Calu3 (cell line): ENCODE measurements at regions not wholly inside any gene's neighbourhood (a gene's known extent, or its start where the extent isn't known, plus 50 kb on each side); places are given as distances from the start of the nearest gene placed in this dataset.

ENCODE experiments used
- BruUV-seq: library from RNA; stranded (reverse); fragments of 400-500 nt; replicated peaks from 2 replicates; lab custom pipeline; 2021; lab: Mats Ljungman, UMichigan
- CTCF ChIA-PET: fragments of 300-600 bp; sonication (Branson Sonifier 250); formaldehyde crosslinking; loops from one replicate; lab custom pipeline; 2022; ENCODE audit warnings: antibody characterized with exemption; lab: Charles Lee
- DNase-seq: peaks from one replicate; pipeline ENCODE4 v3.0.0; 2022
- H3K27ac Mint-ChIP-seq: one replicate; pipeline ENCODE4 v1.8.0; 2022; ENCODE audit warnings: mixed read lengths; ENCODE audit not compliant: unreplicated experiment
- H3K27me3 Mint-ChIP-seq: one replicate; pipeline ENCODE4 v1.8.0; 2022; ENCODE audit warnings: mixed read lengths; ENCODE audit not compliant: unreplicated experiment
- H3K36me3 Mint-ChIP-seq: one replicate; pipeline ENCODE4 v1.8.0; 2022; ENCODE audit warnings: mild to moderate bottlenecking, moderate library complexity, mixed read lengths; ENCODE audit not compliant: insufficient read depth, unreplicated experiment
- H3K4me1 Mint-ChIP-seq: one replicate; pipeline ENCODE4 v1.8.0; 2022; ENCODE audit warnings: mild to moderate bottlenecking, low read depth, mixed read lengths; ENCODE audit not compliant: unreplicated experiment
- H3K4me3 Mint-ChIP-seq: one replicate; pipeline ENCODE4 v1.8.0; 2022; ENCODE audit warnings: mild to moderate bottlenecking, low read depth, moderate library complexity, mixed read lengths; ENCODE audit not compliant: unreplicated experiment
- H3K9me3 Mint-ChIP-seq: one replicate; pipeline ENCODE4 v1.8.0; 2022; ENCODE audit warnings: low read depth, mixed read lengths; ENCODE audit not compliant: unreplicated experiment
- CTCF ChIP-seq: fragments of 200-600 bp; IDR thresholded peaks from one replicate; pipeline ENCODE4 v1.8.0; 2022; ENCODE audit warnings: antibody characterized with exemption; ENCODE audit not compliant: unreplicated experiment
- intact Hi-C: fragments of 100-400 bp; cut with micrococcal nuclease; formaldehyde crosslinking; loops from one replicate; pipeline ENCODE4 v1.10.0; 2022; ENCODE audit not compliant: unreplicated experiment

GRCh38 chr3:160092760-160093159 is 104.1 kb downstream of the IL12A start:
- no TSS peak for BruUV-seq

GRCh38 chr3:160094562-160094961 is 105.9 kb downstream of the IL12A start:
- no peaks in the 10 kb centered on the region for H3K27me3 Mint-ChIP-seq
- CTCF ChIA-PET = no interaction called here
- no peaks in the 10 kb centered on the region for H3K9me3 Mint-ChIP-seq
- H3K27ac Mint-ChIP-seq = no peak overlapping the region
- no TSS peak for BruUV-seq
- peaks cover 15% of the 10 kb centered on the region for H3K4me1 Mint-ChIP-seq
- H3K36me3 Mint-ChIP-seq = no peaks in the 10 kb centered on the region
- no peak for DNase-seq
- H3K4me3 Mint-ChIP-seq = no peak overlapping the region
- TF ChIP-seq CTCF = no peak
- intact Hi-C loops = no loop called here

More at GRCh38 chr3:160092760-160093159, 104.1 kb downstream of the IL12A start:
- intact Hi-C loops = no loop called here
- no peaks in the 10 kb centered on the region for H3K27me3 Mint-ChIP-seq
- H3K4me3 Mint-ChIP-seq = no peak overlapping the region
- peaks cover 11% of the 10 kb centered on the region for H3K4me1 Mint-ChIP-seq
- peaks cover 11% of the 10 kb centered on the region for H3K9me3 Mint-ChIP-seq
- CTCF ChIA-PET = interaction anchor here (0.7 kb wide), 1 partner anchor 24 kb away, joined by 6 read pairs; no protein-coding TSS in a partner anchor
- no peak for DNase-seq
- no peaks in the 10 kb centered on the region for H3K36me3 Mint-ChIP-seq
- no peak overlapping the region for H3K27ac Mint-ChIP-seq
- no peak for TF ChIP-seq CTCF

GRCh38 chr3:160097478-160097877 is 108.8 kb downstream of the IL12A start:
- Mint-ChIP-seq H3K9me3 (no peaks in the 10 kb centered on the region), H3K27ac (no peak overlapping the region), H3K36me3 (no peaks in the 10 kb centered on the region), H3K27me3 (no peaks in the 10 kb centered on the region), H3K4me1 (peaks cover 22% of the 10 kb centered on the region), H3K4me3 (no peak overlapping the region)
- BruUV-seq = no TSS peak
- no peak for DNase-seq
- CTCF ChIA-PET = interaction anchor here (0.6 kb wide), 1 partner anchor 39 kb away, joined by 4 read pairs; no protein-coding TSS in a partner anchor
- intact Hi-C loops = no loop called here
- no peak for TF ChIP-seq CTCF

GRCh38 chr3:160098261-160098908 is 109.8 kb downstream of the IL12A start:
- no peaks in the 10 kb centered on the region for H3K9me3 Mint-ChIP-seq
- BruUV-seq = no TSS peak
- CTCF ChIA-PET = interaction anchor here (0.6 to 0.9 kb wide), 2 partner anchors 12 to 20 kb away, joined by 3 to 4 read pairs; no protein-coding TSS in a partner anchor
- H3K4me1 Mint-ChIP-seq = peaks cover 22% of the 10 kb centered on the region
- no peaks in the 10 kb centered on the region for H3K27me3 Mint-ChIP-seq
- intact Hi-C loops = no loop called here
- TF ChIP-seq CTCF = no peak
- no peaks in the 10 kb centered on the region for H3K36me3 Mint-ChIP-seq
- no peak for DNase-seq
- H3K27ac Mint-ChIP-seq = no peak overlapping the region
- H3K4me3 Mint-ChIP-seq = no peak overlapping the region
